Upper lobe of left lung (tissue), 6 donors: ENCODE measurements at regions not wholly inside any gene's neighbourhood (a gene's known extent, or its start where the extent isn't known, plus 50 kb on each side); places are given as distances from the start of the nearest gene placed in this dataset.

Experiments used
- ATAC-seq, 2 donors: fragments of 200-7000 bp; cut with Tn5 transposase; one replicate each; pipeline ENCODE4 v1.9.1; 2022; ENCODE audit warnings: mild to moderate bottlenecking in 2 of 2, moderate library complexity in 2 of 2; ENCODE audit not compliant: low FRiP score in 2 of 2
- DNase-seq, 2 donors: peaks; one replicate each; pipeline ENCODE4 v3.0.0-alpha.2; 2019 to 2020
- H3K27ac ChIP-seq, 4 donors: fragments of 200-600 bp; sonication (generic); one replicate each; pipeline ENCODE4 v1.5.1; 2016 to 2019
- H3K27me3 ChIP-seq, 4 donors: fragments of 200-600 bp; sonication (generic); one replicate each; pipeline ENCODE4 v1.5.1; 2017 to 2019
- H3K36me3 ChIP-seq, 4 donors: fragments of 200-600 bp; sonication (generic); one replicate each; pipeline ENCODE4 v1.5.1; 2016 to 2019
- H3K4me1 ChIP-seq, 4 donors: fragments of 200-600 bp; sonication (generic); one replicate each; pipeline ENCODE4 v1.5.1; 2018 to 2019
- H3K4me3 ChIP-seq, 4 donors: fragments of 200-600 bp; sonication (generic); one replicate each; pipeline ENCODE4 v1.5.1; 2017 to 2019; ENCODE audit warnings: mild to moderate bottlenecking in 2 of 4, moderate library complexity in 1 of 4
- H3K9me3 ChIP-seq, 4 donors: fragments of 200-600 bp; sonication (generic); one replicate each; pipeline ENCODE4 v1.5.1; 2018 to 2019
- CTCF ChIP-seq, 6 experiments: fragments of 450-650 bp in 4 of 6; fragments of 200-600 bp in 2 of 6; sonication (generic) in 2 of 6; IDR thresholded peaks; one replicate each; pipeline ENCODE4 v1.5.1; 2016 to 2019; ENCODE audit warnings: antibody characterized with exemption in 6 of 6
- EP300 ChIP-seq, 4 donors: sonication (generic); formaldehyde crosslinking; IDR thresholded peaks; one replicate each; pipeline ENCODE4 v1.5.1; 2017; ENCODE audit warnings: antibody characterized with exemption in 4 of 4, control low read depth in 2 of 4
- POLR2A ChIP-seq, 4 donors: fragments of 450-650 bp; IDR thresholded peaks; one replicate each; pipeline ENCODE4 v1.5.1; 2016 to 2017; ENCODE audit warnings: antibody characterized with exemption in 4 of 4, mild to moderate bottlenecking in 2 of 4
- POLR2AphosphoS5 ChIP-seq, 2 donors: sonication (generic); formaldehyde crosslinking; IDR thresholded peaks; one replicate each; pipeline ENCODE4 v1.5.1; 2017; ENCODE audit warnings: antibody characterized with exemption in 2 of 2
- WGBS, 2 donors: methylation state at CpG; one replicate each; pipeline ENCODE4 v1.1.5; 2017 to 2018; 5-methylcytosine and 5-hydroxymethylcytosine counted together
- donor health status: DM: no; HTN: no; CAD: no; lungs with moderate emphysema.
- donor health status: DM: no; HTN: yes; CAD: no; lungs with severe emphysema.

GRCh38 chr13:37348916-37349643 lies 243.6 kb upstream of the CSNK1A1L start:
- H3K27ac ChIP-seq, result no peak overlapping the region
- no peak overlapping the region for H3K4me3 ChIP-seq
- no peaks in the 10 kb centered on the region for H3K4me1 ChIP-seq
- no peak for DNase-seq
- no peaks in the 10 kb centered on the region for H3K27me3 ChIP-seq
- 41 to 47% methylated on average over 3 of the region's 3 CpGs for WGBS, 2 donors
- no peaks in the 10 kb centered on the region for H3K36me3 ChIP-seq
- H3K9me3 ChIP-seq, result no peaks in the 10 kb centered on the region
- no peak for ATAC-seq
- TF ChIP-seq POLR2A (IDR thresholded peaks at IDR 0.05) (no peak), CTCF (IDR thresholded peaks at IDR 0.05) (no peak), EP300 (IDR thresholded peaks at IDR 0.05) (no peak), POLR2AphosphoS5 (IDR thresholded peaks at IDR 0.05) (no peak)

- Histone ChIP-seq H3K27ac (no peak overlapping the region), H3K4me3 (no peak overlapping the region), H3K36me3 (no peaks in the 10 kb centered on the region), H3K4me1 (no peaks in the 10 kb centered on the region), H3K27me3 (no peaks in the 10 kb centered on the region), H3K9me3 (no peaks in the 10 kb centered on the region)
- DNase-seq (no peak), ATAC-seq (no peak)
- 35 to 47% methylated on average over 1 of the region's 1 CpG for WGBS, 2 donors
- TF ChIP-seq CTCF (IDR thresholded peaks at IDR 0.05) (no peak), EP300 (IDR thresholded peaks at IDR 0.05) (no peak), POLR2A (IDR thresholded peaks at IDR 0.05) (no peak), POLR2AphosphoS5 (IDR thresholded peaks at IDR 0.05) (no peak)
Measured at GRCh38 chr13:37345869-37346268, 240.4 kb upstream of the CSNK1A1L start.

- ATAC-seq (no peak), DNase-seq (no peak)
- no peaks in the 10 kb centered on the region for H3K36me3 ChIP-seq
- no peaks in the 10 kb centered on the region for H3K4me1 ChIP-seq
- H3K27me3 ChIP-seq, result no peaks in the 10 kb centered on the region
- H3K4me3 ChIP-seq, result no peak overlapping the region
- no peaks in the 10 kb centered on the region for H3K9me3 ChIP-seq
- no peak for TF ChIP-seq EP300 (IDR thresholded peaks at IDR 0.05)
- TF ChIP-seq CTCF (IDR thresholded peaks at IDR 0.05), result no peak
- no peak for TF ChIP-seq POLR2A (IDR thresholded peaks at IDR 0.05)
- TF ChIP-seq POLR2AphosphoS5 (IDR thresholded peaks at IDR 0.05), result no peak
- WGBS, 2 donors, result 88 to 91% methylated on average over 5 of the region's 5 CpGs
- no peak overlapping the region for H3K27ac ChIP-seq
Measured at GRCh38 chr13:37345391-37345790, 239.9 kb upstream of the CSNK1A1L start.

GRCh38 chr13:37344056-37344455 lies 238.6 kb upstream of the CSNK1A1L start:
- H3K27ac ChIP-seq, result no peak overlapping the region
- ATAC-seq (no peak), DNase-seq (no peak)
- H3K36me3 ChIP-seq, result no peaks in the 10 kb centered on the region
- H3K4me1 ChIP-seq, result no peaks in the 10 kb centered on the region
- H3K4me3 ChIP-seq, result no peak overlapping the region
- no peaks in the 10 kb centered on the region for H3K27me3 ChIP-seq
- TF ChIP-seq CTCF (IDR thresholded peaks at IDR 0.05), result no peak
- TF ChIP-seq POLR2A (IDR thresholded peaks at IDR 0.05), result no peak
- no peak for TF ChIP-seq EP300 (IDR thresholded peaks at IDR 0.05)
- no peak for TF ChIP-seq POLR2AphosphoS5 (IDR thresholded peaks at IDR 0.05)
- WGBS, 2 donors, result 13 to 24% methylated on average over 3 of the region's 3 CpGs
- no peaks in the 10 kb centered on the region for H3K9me3 ChIP-seq

GRCh38 chr13:37342205-37342604 lies 236.7 kb upstream of the CSNK1A1L start:
- H3K27ac ChIP-seq, result no peak overlapping the region
- DNase-seq (peak in 1 of 2 donors; percentile 39), ATAC-seq (peak; percentile 11 to 19)
- no peaks in the 10 kb centered on the region for H3K36me3 ChIP-seq
- no peaks in the 10 kb centered on the region for H3K4me1 ChIP-seq
- H3K27me3 ChIP-seq, result no peaks in the 10 kb centered on the region
- no peak overlapping the region for H3K4me3 ChIP-seq
- WGBS, 2 donors, result 88 to 94% methylated on average over 4 to 6 of the region's 6 CpGs
- TF ChIP-seq POLR2AphosphoS5 (IDR thresholded peaks at IDR 0.05) (no peak), EP300 (IDR thresholded peaks at IDR 0.05) (no peak), POLR2A (IDR thresholded peaks at IDR 0.05) (no peak), CTCF (IDR thresholded peaks at IDR 0.05) (no peak)
- no peaks in the 10 kb centered on the region for H3K9me3 ChIP-seq
